GM12891 (cell line): ENCODE measurements at regions not wholly inside any gene's neighbourhood (a gene's known extent, or its start where the extent isn't known, plus 50 kb on each side); places are given as distances from the start of the nearest gene placed in this dataset.

Source experiments
- POLR2A ChIP-seq: IDR thresholded peaks from 2 replicates; pipeline ENCODE4 v1.6.1; 2011; ENCODE audit warnings: low read depth, low read length, control low read depth
- POLR2AphosphoS5 ChIP-seq: IDR thresholded peaks from 2 replicates; pipeline ENCODE4 v1.6.1; 2011; ENCODE audit warnings: low read depth, low read length, control low read depth
- TAF1 ChIP-seq: IDR thresholded peaks from 2 replicates; pipeline ENCODE4 v1.6.1; 2011; ENCODE audit warnings: low read depth, low read length, control low read depth

GRCh38 chr9:22512495-22512894 lies 65.9 kb downstream of the DMRTA1 start:
- TF ChIP-seq POLR2A (no peak), POLR2AphosphoS5 (no peak), TAF1 (no peak)
